A673 (cell line): ENCODE measurements at regions not wholly inside any gene's neighbourhood (a gene's known extent, or its start where the extent isn't known, plus 50 kb on each side); places are given as distances from the start of the nearest gene placed in this dataset.

Experiments
- BruUV-seq: library from RNA; stranded (reverse); fragments of 400-500 nt; replicated peaks from 2 replicates; lab custom pipeline; 2021; lab: Mats Ljungman, UMichigan
- CTCF ChIA-PET: fragments of 300-600 bp; sonication (Branson Sonifier 250); formaldehyde crosslinking; loops from one replicate; lab custom pipeline; 2022; ENCODE audit warnings: antibody characterized with exemption; lab: Charles Lee
- POLR2A ChIA-PET: fragments of 300-600 bp; sonication (Branson Sonifier 250); formaldehyde crosslinking; loops from one replicate; lab custom pipeline; 2022; ENCODE audit warnings: antibody characterized with exemption; ENCODE audit not compliant: low non-redundant PET; lab: Charles Lee
- DNase-seq: peaks from one replicate; pipeline ENCODE4 v3.0.0-alpha.2; 2015; ENCODE audit warnings: low spot score
- H3K27ac ChIP-seq: fragments of 200-600 bp; sonication (generic); 2 replicates; pipeline ENCODE4 v1.5.1; 2016; ENCODE audit warnings: mixed run types, low read depth, mild to moderate bottlenecking, mixed read lengths, antibody characterized with exemption, low read length; ENCODE audit not compliant: poor library complexity, severe bottlenecking
- H3K27me3 ChIP-seq: fragments of 200-600 bp; sonication (generic); replicated peaks from 2 replicates; pipeline ENCODE4 v1.6.1; 2017; ENCODE audit warnings: mixed run types, low read depth, mild to moderate bottlenecking, mixed read lengths, antibody characterized with exemption, low read length; ENCODE audit not compliant: insufficient read depth, poor library complexity
- H3K36me3 ChIP-seq: fragments of 200-600 bp; sonication (generic); 2 replicates; pipeline ENCODE4 v1.6.1; 2016; ENCODE audit warnings: mixed run types, mild to moderate bottlenecking, mixed read lengths, antibody characterized with exemption, low read length; ENCODE audit not compliant: insufficient read depth, poor library complexity, severe bottlenecking
- H3K4me1 ChIP-seq: fragments of 200-600 bp; sonication (generic); 2 replicates; pipeline ENCODE4 v1.6.1; 2017; ENCODE audit warnings: mixed run types, mild to moderate bottlenecking, mixed read lengths, antibody characterized with exemption, low read length; ENCODE audit not compliant: insufficient read depth, poor library complexity, severe bottlenecking
- H3K4me3 ChIP-seq: fragments of 200-600 bp; sonication (generic); 2 replicates; pipeline ENCODE4 v1.5.1; 2016; ENCODE audit warnings: low read depth, mixed run types, mild to moderate bottlenecking, mixed read lengths, low read length; ENCODE audit not compliant: poor library complexity, severe bottlenecking
- H3K9me3 ChIP-seq: fragments of 200-600 bp; sonication (generic); 2 replicates; pipeline ENCODE4 v1.6.1; 2016; ENCODE audit warnings: mixed run types, low read depth, mild to moderate bottlenecking, mixed read lengths, antibody characterized with exemption, low read length; ENCODE audit not compliant: poor library complexity, severe bottlenecking
- EZH2 ChIP-seq: fragments of 200-600 bp; sonication (generic); IDR thresholded peaks from 2 replicates; pipeline ENCODE4 v1.6.1; 2017; ENCODE audit warnings: borderline replicate concordance, low read depth, mild to moderate bottlenecking, mixed read lengths, antibody characterized with exemption, low read length; ENCODE audit not compliant: poor library complexity, severe bottlenecking
- intact Hi-C: fragments of 100-400 bp; cut with micrococcal nuclease; formaldehyde crosslinking; loops from one replicate; pipeline ENCODE4 v1.10.0; 2022; ENCODE audit not compliant: unreplicated experiment
- TF ChIP-seq, protein P1 (sequence below): fragments of 300-800, 200-600 bp; sonication (generic); conservative IDR thresholded peaks from 2 replicates; pipeline ENCODE4 v1.5.1; 2017; ENCODE audit warnings: low read depth, mild to moderate bottlenecking, antibody characterized with exemption, low read length, moderate library complexity, mixed read lengths

DNA sequence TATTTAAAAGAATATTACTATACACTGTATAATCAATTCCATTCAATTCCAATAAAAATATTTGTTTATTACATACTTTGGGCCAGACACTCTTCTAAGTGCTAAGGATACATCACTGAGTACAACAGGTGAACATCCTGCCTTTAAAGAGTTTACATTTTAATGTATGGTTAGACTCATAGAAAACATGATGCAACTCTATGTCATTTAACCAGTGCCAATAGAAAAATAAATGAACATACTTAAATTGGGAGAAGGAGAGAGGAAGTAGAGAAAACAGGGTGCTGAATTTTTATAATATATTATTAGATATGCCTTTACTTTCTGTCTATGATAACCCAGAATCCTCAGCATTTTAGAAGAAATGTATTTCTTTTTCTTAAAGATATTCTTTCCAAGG is 119.2 kb downstream of the TSEN15 start:
- no peak for DNase-seq
- no peaks in the 10 kb centered on the region for H3K36me3 ChIP-seq
- H3K27ac ChIP-seq = no peak overlapping the region
- CTCF ChIA-PET = no interaction called here
- H3K4me3 ChIP-seq = no peak overlapping the region
- TF ChIP-seq, protein P1, sequence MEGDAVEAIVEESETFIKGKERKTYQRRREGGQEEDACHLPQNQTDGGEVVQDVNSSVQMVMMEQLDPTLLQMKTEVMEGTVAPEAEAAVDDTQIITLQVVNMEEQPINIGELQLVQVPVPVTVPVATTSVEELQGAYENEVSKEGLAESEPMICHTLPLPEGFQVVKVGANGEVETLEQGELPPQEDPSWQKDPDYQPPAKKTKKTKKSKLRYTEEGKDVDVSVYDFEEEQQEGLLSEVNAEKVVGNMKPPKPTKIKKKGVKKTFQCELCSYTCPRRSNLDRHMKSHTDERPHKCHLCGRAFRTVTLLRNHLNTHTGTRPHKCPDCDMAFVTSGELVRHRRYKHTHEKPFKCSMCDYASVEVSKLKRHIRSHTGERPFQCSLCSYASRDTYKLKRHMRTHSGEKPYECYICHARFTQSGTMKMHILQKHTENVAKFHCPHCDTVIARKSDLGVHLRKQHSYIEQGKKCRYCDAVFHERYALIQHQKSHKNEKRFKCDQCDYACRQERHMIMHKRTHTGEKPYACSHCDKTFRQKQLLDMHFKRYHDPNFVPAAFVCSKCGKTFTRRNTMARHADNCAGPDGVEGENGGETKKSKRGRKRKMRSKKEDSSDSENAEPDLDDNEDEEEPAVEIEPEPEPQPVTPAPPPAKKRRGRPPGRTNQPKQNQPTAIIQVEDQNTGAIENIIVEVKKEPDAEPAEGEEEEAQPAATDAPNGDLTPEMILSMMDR = no peak
- no peak for TF ChIP-seq EZH2
- POLR2A ChIA-PET = no interaction called here
- no peaks in the 10 kb centered on the region for H3K4me1 ChIP-seq
- no peaks in the 10 kb centered on the region for H3K9me3 ChIP-seq
- H3K27me3 ChIP-seq = no peaks in the 10 kb centered on the region
- intact Hi-C loops = no loop called here
- BruUV-seq = no TSS peak

DNA sequence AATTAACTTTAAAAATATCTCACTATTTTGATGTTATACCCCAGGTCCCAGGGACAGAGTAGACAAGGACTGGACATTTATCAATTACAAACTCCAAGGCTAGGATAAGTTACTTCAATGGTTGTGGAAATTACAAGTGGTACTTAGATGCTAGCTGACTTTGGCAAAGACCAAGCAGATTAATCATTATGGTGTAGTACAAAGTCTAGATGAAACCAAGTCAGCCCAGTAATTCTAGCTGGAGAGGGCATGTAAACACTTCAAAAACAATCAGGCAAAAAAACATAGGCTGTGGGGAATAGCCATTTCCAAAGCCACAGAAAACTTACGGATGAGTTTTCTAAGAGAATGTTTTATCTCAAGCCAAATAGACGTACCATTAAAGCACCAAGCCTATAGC is 124.5 kb downstream of the TSEN15 start:
- POLR2A ChIA-PET = no interaction called here
- no peak for DNase-seq
- no peak overlapping the region for H3K4me3 ChIP-seq
- H3K4me1 ChIP-seq = no peaks in the 10 kb centered on the region
- no peaks in the 10 kb centered on the region for H3K9me3 ChIP-seq
- intact Hi-C loops = no loop called here
- H3K27me3 ChIP-seq = no peaks in the 10 kb centered on the region
- TF ChIP-seq EZH2 = no peak
- TF ChIP-seq, protein P1 = no peak
- no peaks in the 10 kb centered on the region for H3K36me3 ChIP-seq
- CTCF ChIA-PET = no interaction called here
- no TSS peak for BruUV-seq
- no peak overlapping the region for H3K27ac ChIP-seq

DNA sequence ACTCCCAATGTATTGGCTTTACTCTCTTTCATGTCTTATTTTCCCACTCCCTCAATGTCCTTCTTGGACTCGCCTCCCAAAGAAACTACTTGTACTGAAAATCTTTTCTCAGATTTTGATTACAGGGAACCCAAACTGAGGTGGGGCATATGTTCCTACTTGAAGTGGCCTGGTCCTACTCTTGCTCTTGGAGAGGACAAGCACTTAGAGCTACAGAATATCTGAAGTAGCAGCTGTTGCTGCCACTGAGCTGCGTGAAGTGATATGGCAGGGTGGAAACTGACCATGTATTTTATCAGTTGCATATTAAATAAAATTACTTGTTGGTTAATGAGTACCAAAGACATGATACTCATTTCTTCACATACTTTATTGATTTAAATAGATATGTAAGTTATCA is 129.5 kb downstream of the TSEN15 start:
- intact Hi-C loops = no loop called here
- Histone ChIP-seq H3K9me3 (no peaks in the 10 kb centered on the region), H3K27ac (no peak overlapping the region), H3K36me3 (no peaks in the 10 kb centered on the region), H3K27me3 (no peaks in the 10 kb centered on the region), H3K4me3 (no peak overlapping the region), H3K4me1 (no peaks in the 10 kb centered on the region)
- DNase-seq = no peak
- no TSS peak for BruUV-seq
- TF ChIP-seq, protein P1 = no peak
- no peak for TF ChIP-seq EZH2
- CTCF ChIA-PET = no interaction called here
- POLR2A ChIA-PET = no interaction called here
